Stimulated activated CD4-positive, alpha-beta T cell treated with anti-CD3 and anti-CD28 coated beads, Interleukin-12 subunit alpha, Interleukin-12 subunit beta, amount 100 ng/mL, for 48 hours (primary cell): ENCODE measurements at regions not wholly inside any gene's neighbourhood (a gene's known extent, or its start where the extent isn't known, plus 50 kb on each side); places are given as distances from the start of the nearest gene placed in this dataset.

Experiments used
- DNase-seq, 3 donors: peaks; one replicate each; pipeline ENCODE4 v3.0.0-alpha.2; 2020; ENCODE audit warnings: low read depth in 2 of 3, low spot score in 1 of 3

GRCh38 chr4:189069772-189070171, 870.9 kb upstream of the FRG1 start:
- DNase-seq, result no peak

GRCh38 chr4:189071241-189071640, 869.4 kb upstream of the FRG1 start:
- DNase-seq, result no peak

- DNase-seq, result no peak
Measured at GRCh38 chr4:189073739-189074138, 866.9 kb upstream of the FRG1 start.

GRCh38 chr4:189081826-189082225, 858.8 kb upstream of the FRG1 start:
- DNase-seq, result no peak

- DNase-seq, result no peak
Measured at GRCh38 chr4:189083769-189084168, 856.9 kb upstream of the FRG1 start.

- no peak for DNase-seq
Measured at GRCh38 chr4:189084671-189085070, 856.0 kb upstream of the FRG1 start.

- no peak for DNase-seq
Measured at GRCh38 chr4:189087971-189088370, 852.7 kb upstream of the FRG1 start.

- DNase-seq, result no peak
Measured at GRCh38 chr4:189088780-189089179, 851.9 kb upstream of the FRG1 start.

GRCh38 chr4:189090174-189090814, 850.4 kb upstream of the FRG1 start:
- no peak for DNase-seq

- no peak for DNase-seq
Measured at GRCh38 chr4:189092581-189092980, 848.1 kb upstream of the FRG1 start.

GRCh38 chr4:189096108-189096507, 844.6 kb upstream of the FRG1 start:
- DNase-seq, result no peak

GRCh38 chr4:189096717-189097116, 844.0 kb upstream of the FRG1 start:
- no peak for DNase-seq

GRCh38 chr4:189098932-189099696, 841.6 kb upstream of the FRG1 start:
- DNase-seq, result no peak

- no peak for DNase-seq
Measured at GRCh38 chr4:189113389-189113888, 827.2 kb upstream of the FRG1 start.

GRCh38 chr4:189117426-189117825, 823.2 kb upstream of the FRG1 start:
- DNase-seq, result no peak

- DNase-seq, result no peak
Measured at GRCh38 chr4:189121336-189121735, 819.3 kb upstream of the FRG1 start.

- DNase-seq, result no peak
Measured at GRCh38 chr4:189124149-189124758, 816.4 kb upstream of the FRG1 start.

- DNase-seq, result no peak
Measured at GRCh38 chr4:189124791-189125190, 815.9 kb upstream of the FRG1 start.

- DNase-seq, result no peak
Measured at GRCh38 chr4:189126040-189126439, 814.6 kb upstream of the FRG1 start.

GRCh38 chr4:189128341-189128740, 812.3 kb upstream of the FRG1 start:
- no peak for DNase-seq

GRCh38 chr4:189129044-189129694, 811.5 kb upstream of the FRG1 start:
- DNase-seq, result no peak

GRCh38 chr4:189131118-189131517, 809.6 kb upstream of the FRG1 start:
- no peak for DNase-seq
